PC-9 (cell line): ENCODE measurements at regions not wholly inside any gene's neighbourhood (a gene's known extent, or its start where the extent isn't known, plus 50 kb on each side); places are given as distances from the start of the nearest gene placed in this dataset.

Experiments used
- CTCF ChIP-seq: fragments of 200-600 bp; sonication (generic); conservative IDR thresholded peaks from 2 replicates; pipeline ENCODE4 v1.6.1; 2017; ENCODE audit warnings: mixed run types, antibody characterized with exemption, mild to moderate bottlenecking, moderate library complexity
- EZH2 ChIP-seq: fragments of 200-600 bp; sonication (generic); IDR thresholded peaks from 2 replicates; pipeline ENCODE4 v1.8.0; 2017; ENCODE audit warnings: antibody characterized with exemption, low read depth

DNA sequence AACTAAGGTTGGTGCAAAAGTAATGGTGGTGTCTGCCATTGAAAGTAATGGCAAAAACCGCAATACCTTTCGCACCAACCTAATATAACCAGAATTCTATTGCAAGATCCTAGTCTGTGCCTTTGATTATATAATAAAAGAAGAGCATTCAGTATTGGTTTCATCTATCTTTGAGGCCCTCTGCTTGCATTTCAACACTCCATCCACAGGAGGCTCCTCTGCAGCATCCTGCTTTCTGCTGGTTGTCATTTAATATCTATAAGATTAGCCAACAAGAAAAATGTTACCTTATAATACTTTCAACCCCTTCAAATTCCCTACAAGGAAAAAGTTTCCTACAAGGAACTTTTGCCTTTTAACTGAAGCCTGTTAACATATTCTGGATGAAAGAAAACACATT is 139.2 kb downstream of the CDCA7 start:
- TF ChIP-seq EZH2 (no peak), CTCF (0 out of 2 replicates have a peak, but pooled peaks have one; percentile 27)
